ENCODE measurements at regions not wholly inside any gene's neighbourhood (a gene's known extent, or its start where the extent isn't known, plus 50 kb on each side); places are given as distances from the start of the nearest gene placed in this dataset.

DNA sequence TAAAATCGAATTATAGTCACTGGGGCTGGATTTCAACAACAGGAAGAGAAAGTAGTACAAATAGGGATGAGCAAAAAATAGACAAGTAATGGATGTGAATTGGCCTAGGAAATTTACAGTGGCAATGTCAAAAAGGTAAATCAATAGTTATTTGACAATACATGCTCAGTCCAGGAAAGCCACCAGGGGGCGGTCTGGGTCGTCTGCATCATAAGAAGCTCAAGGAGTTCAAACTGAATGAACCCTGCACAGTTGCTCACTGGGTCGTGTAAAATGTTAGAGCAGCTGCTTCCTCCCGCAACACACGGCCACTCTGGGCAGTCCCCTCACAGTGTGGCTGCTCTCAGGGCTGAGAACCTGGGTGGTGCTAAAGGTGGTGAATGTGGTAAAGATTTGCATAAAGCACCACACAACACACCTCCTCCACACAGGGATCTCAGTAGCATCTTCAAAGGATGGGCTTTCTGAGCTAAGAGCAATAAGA is 85.9 kb downstream of the ZNF280B start:
- peak; percentile 72 for DNase-seq

DNA sequence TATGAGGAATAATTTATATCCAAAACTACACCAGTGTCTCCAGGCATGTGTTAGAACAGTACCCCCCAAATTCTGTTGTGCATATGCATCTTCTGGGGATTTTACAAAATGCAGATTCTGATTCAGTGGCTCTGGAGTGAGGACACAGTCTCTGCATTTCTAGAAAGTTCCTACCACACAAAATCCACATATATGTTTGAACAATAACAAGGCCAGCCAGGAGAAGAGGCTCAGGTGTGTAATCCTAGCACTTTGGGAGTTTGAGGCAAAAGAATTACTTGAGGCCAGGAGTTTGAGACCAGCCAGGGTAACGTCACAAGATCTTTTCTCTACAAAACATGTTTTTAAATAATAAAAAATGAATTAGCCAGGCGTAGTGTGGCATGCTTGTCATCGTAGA is 84.9 kb downstream of the ZNF280B start:
- no peak for DNase-seq

DNA sequence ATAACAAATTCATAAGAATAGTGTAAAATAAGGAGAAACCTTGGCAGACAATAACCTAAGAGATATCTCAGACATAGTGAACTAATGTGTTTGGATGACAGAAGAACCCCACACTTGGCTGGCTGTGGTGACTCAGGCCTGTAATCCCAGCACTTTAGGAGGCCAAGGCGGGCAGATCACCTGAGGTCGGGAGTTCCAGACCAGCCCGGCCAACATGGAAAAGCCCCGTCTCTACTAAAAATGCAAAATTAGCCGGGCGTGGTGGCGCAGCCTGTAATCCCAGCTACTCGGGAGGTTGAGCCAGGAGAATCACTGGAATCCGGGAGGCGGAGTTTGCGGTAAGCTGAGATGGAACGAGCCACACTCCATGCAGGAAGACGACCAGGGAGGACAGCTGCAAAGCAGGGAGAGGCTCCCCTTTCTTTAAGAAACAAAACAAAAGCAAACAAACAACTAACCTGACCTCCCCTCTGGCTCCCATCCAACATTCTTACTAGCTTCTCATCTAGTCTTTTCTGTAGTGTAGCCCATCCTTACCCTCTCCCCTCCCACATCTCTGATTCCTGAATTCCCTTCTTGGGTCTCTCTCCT is 84.2 kb downstream of the ZNF280B start:
- DNase-seq, result no peak

DNA sequence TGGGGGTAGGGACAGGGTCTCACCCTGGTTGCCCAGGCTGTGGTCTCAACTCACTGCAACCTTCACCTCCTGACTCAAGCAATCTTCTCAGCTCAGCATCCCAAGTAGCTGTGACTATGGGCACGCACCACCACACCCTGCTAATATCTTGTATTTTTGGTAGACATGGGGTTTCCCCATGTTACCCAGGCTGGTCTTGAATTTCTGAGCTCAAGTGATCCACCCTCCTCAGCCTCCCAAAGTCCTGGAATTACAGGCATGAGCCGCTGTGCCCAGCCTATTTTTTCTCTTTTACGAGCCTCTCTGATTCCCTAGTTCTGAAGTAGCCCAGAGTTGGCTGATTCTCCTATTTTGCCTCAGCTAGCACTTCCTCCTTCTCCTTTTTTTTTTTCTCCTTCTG is 83.6 kb downstream of the ZNF280B start:
- DNase-seq, result no peak

DNA sequence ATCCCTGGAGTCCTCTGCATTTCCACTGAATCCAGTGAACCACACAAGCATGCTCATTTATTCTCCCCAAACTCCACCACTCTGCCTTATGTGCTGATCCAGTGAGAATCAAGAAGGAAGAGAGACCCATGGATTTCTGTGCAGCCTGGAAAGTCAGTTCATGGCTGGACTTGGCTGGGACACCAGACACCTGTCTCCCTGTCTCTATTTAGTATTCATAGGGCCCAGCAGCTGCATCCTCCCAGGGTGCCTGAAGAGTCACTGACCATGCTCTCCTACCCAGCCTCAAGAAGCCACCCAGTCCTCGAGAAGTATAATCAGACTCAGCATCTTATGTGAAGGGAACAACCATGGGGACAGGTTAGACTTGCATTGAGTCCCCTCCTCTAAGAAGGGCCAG is 83.2 kb downstream of the ZNF280B start:
- DNase-seq, result no peak

DNA sequence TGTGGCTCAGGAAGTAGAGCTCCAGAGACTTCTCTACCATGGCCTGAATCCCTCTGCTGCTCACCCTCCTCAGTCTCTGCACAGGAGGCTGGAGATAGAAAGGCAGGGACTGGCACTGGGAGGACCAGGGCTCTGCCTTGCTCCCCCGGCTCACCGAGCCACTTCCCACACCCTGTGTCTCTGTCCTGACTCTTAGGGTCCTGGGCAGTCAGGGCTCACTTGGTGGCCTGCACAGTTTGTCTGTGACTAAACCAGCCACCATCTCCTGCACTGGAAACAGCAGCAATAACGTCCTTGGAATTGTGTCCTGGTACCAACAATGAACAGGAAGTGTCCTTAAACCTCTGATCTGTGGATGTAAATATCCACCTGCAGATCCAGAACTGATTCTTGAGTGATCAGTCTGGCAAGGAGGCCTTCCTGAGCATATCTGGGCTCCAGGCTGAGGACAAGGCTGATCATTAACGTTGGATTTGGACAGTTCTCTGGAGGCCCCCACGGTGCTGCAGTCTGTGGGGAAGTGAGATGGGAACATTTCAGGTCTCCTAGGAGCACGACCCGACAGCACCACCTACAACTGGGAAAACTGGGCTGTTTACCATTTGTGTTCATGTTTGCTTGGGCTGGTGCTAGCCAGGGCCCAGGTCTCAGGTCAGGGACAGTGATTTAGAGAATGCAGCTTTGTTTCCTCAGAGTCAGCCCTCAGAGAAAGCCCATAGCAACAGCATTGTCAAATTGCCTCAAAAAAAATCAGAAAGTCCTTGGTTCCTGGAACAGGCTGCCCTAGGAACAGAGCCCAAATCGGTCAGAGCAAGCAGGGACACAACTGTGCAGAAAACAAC is 82.5 kb downstream of the ZNF280B start:
- DNase-seq, result no peak

DNA sequence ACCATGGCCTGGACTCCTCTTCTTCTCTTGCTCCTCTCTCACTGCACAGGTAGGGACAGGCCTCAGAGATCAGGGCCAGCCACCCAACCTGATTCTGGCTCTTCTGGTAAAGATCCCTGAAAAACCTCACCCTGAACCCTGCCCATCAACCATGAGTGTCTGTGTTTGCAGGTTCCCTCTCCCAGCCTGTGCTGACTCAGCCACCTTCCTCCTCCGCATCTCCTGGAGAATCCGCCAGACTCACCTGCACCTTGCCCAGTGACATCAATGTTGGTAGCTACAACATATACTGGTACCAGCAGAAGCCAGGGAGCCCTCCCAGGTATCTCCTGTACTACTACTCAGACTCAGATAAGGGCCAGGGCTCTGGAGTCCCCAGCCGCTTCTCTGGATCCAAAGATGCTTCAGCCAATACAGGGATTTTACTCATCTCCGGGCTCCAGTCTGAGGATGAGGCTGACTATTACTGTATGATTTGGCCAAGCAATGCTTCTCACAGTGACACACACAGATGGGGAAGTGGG is 80.9 kb downstream of the ZNF280B start:
- DNase-seq, result no peak

DNA sequence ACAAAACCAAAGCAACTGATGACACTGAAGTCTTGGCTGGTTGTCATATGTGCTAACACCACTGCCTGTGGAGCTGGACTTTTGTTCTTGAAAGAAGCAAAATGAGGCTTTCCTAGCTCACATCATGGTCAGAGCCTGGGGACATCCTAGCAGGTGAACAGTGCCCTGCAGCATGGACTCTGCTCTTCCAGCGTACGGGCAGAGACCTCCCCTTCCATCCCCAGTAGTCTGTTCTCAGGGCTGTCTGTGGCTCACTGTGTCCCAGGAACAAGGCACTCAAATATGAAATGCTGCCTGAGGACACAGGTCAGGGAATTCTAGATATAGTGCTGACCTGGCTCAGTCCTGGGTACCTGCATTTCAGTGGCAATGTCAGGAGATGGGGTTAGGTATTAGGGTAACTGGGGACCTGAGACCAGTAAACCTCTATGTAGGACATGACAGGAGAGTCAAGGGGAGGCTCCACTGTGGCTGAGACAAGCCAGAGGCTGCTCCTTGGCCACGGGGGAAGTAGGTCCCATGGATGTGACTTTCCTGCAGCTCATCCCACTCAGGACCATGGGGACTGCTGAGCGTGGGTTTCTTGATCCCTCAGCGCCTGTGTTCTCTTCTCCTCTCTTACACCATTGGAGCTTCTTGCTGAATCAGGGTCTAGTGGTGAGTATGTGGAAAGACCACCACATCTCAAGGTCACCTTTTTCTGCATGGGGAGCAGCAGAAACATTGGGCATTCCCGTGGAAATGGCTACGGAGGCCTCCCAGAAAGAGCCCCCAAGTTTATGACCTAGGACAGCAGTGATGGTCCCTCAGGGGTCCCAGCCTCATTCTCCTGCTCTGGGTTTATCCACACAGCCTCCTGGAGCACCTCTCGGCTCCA is 80.1 kb downstream of the ZNF280B start:
- no peak for DNase-seq

DNA sequence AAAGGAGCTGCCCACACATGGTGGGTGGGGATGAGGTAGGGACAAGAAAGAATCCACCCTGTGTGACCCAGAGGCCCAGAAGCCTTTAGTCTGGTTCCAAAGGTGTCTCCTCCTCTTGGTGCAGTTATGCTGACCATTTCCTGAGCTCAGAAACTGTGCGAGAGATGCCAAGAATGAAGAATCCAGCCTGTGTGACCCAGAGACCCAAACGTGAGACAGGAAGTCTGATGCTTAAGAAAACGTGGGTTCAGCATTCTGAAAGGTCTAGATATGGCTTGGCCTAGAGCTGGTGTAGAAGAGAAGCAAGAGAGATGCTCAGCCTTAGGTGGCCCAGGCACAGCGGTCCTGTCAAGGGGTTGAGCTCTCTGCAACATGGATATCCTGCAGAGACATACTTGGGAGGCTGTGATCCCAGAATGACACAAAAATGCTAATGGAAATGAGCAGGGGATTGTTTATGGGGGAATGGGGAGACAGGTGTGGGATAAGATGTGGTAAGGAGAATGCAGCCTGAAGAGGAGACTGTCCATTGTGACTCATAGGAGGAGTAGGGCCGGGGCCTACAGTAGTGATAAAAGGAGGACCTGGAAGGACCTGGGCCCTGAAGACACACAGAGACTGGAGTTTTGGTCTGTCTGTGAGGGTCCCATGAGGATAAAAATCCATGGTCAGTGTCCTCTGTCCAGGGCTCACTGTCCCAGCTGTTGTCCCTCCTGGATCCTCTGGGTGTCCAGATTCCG is 79.0 kb downstream of the ZNF280B start:
- no peak for DNase-seq

DNA sequence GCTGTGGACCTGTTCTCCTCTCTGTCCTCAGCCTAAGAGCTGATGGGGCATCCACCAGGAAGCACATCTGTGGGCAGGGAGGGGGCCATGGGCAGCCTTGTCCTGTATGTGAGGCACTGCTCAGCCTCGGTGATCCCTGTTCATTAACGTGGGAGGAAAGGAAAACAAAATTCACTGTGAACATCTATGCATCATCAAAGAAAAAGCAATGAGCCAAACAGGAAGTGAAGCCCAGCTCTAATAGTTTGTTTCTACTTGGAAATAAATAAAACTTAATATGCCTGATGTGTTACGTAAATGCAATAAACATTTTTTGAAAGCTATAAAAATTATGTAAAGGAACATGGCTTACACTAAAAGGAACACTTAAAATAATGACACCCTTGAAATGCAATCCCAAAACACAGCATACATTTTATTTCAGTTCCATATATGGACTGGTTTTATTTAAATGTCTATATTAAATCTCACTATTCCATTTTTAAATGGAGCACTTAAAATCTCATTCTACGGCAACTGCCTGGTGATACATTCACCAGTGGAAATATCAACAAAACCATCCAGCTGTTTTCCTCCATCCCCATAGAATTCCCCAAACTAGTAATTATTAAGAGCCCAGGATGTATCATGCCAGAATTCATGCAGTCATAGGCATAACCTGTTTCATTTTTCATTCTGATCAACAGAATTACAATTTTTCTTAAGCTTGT is 78.3 kb downstream of the ZNF280B start:
- DNase-seq, result no peak

DNA sequence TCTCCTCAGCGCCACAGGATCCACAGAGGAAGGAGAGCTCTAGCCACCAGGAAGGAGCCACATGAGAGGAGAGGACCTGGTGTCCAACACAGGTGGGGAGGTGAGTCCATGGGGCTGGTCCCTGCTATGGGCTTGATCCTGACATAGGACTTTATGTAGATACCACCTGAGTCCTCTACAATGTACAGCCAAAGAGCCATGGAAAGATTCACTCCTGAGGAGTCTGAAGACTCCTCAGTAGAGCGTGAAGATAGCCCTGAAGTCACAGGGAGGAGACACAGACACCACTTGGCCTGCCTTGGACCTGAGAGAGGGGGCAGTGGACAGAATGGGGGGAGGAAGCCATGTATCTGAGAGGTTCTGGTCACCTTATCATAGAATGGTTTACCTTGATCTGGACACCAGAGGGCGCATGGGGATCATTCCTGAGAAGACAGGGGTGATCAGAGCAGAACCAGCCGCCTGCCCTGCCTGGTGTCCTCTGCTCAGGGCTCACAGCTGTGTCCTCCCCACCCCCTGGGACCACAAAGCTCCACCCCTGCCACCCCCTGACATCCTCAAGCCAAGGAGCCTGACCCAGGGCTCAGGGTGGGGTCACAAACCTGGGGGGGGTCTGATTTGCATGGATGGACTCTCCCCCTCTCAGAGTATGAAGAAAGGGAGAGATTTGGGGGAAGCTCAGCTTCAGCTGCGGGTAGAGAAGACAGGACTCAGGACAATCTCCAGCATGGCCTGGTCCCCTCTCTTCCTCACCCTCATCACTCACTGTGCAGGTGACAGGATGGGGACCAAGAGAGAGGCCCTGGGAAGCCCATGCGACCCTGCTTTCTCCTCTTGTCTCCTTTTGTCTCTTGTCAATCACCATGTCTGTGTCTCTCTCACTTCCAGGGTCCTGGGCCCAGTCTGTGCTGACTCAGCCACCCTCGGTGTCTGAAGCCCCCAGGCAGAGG is 77.0 kb downstream of the ZNF280B start:
- peak; percentile 61 for DNase-seq

DNA sequence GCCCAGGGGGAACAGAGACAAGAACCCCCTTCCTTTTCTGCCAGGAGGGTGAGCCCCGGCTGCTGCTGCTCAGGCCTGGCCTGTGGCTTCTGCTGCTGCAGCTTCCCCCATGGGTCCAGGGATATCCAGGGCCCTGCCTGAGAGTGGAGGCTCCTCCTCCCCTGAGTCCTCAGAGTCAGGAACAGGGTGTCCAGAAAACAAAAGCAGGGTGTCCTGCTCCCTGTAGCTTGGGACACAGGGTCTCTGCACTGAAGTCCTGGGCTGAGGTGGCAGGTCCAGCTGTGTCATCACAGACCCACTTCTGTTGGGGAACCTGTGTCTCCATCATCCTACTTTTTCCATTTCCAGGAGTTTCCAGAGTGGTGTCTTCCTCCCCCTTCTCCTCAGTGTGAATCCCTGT is 76.1 kb downstream of the ZNF280B start:
- no peak for DNase-seq

DNA sequence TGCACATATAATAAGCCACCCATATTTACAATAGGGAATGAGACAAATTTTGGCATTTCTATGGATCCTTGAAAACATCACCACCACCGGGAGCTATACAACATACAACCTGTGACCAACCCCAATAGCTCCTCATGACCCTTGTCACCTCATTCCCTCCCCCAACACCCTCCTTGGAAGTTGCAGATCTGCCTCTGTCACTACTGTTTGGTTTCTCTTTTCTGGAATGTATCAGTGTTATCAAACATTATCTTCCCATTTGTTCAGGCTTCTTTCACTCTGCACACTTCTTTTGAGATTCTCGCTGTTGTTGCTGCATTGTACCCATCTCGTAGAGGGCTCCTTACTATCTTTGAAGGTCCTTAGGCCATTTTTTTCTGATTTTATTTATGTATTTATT is 75.6 kb downstream of the ZNF280B start:
- DNase-seq, result no peak

DNA sequence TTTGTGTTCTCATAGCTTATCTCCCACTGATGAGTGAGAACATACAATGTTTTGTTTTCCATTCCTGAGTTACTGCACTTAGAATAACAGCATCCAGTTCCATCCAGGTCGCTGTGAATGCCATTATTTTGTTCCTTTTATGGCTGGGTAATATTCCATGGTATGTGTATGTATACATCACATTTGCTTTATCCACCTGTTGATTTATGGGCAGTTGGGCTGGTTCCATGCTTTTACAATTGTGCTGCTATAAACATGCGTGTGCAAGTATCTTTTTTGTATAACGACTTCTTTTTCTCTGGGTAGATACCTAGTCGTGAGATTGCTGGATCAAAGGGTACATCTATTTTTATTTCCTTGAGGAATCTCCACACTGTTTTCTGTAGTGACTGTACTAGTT is 74.8 kb downstream of the ZNF280B start:
- DNase-seq, result no peak
